ENCODE measurements at regions not wholly inside any gene's neighbourhood (a gene's known extent, or its start where the extent isn't known, plus 50 kb on each side); places are given as distances from the start of the nearest gene placed in this dataset.

- Histone ChIP-seq H3K79me1 (ENCODE audit: insufficient read depth, low read depth, low read length, poor library complexity, severe bottlenecking) (no peaks in the 10 kb centered on the region), H2BK15ac (ENCODE audit: low read depth, low read length) (no peak overlapping the region), H2AFZ (ENCODE audit: low read length) (no peak overlapping the region), H3K23me2 (ENCODE audit: insufficient read length, low read depth, low read length, poor library complexity, severe bottlenecking) (no peaks in the 10 kb centered on the region), H3K9me3 (ENCODE audit: control insufficient read depth, low read depth, low read length) (no peaks in the 10 kb centered on the region), H3K4me2 (ENCODE audit: insufficient read depth, insufficient read length, low read length) (no peak overlapping the region), H3K27me3 (ENCODE audit: insufficient read depth, low read length) (no peaks in the 10 kb centered on the region; the same call in 1 of the 2 replicates), H2BK5ac (ENCODE audit: insufficient read length, low read length) (no peak overlapping the region), H3K23ac (ENCODE audit: insufficient read length, low read depth, low read length) (no peak overlapping the region), H2BK20ac (ENCODE audit: low read depth, low read length, poor library complexity, severe bottlenecking) (no peak overlapping the region), H2BK120ac (ENCODE audit: low read depth, low read length, poor library complexity, severe bottlenecking) (no peak overlapping the region), H4K20me1 (ENCODE audit: control insufficient read depth, insufficient read depth, insufficient read length) (no peaks in the 10 kb centered on the region), H4K8ac (replicated peaks; ENCODE audit: insufficient read length, low read depth, low read length) (no peak overlapping the region), H3K18ac (ENCODE audit: insufficient read length, low read depth, low read length) (no peak overlapping the region), H2AK5ac (ENCODE audit: insufficient read length, low read length) (no peak overlapping the region), H3K4me1 (ENCODE audit: insufficient read depth, low read length) (peaks cover 2% of the 10 kb centered on the region), H3K4ac (ENCODE audit: low read depth, low read length) (no peak overlapping the region), H2BK12ac (ENCODE audit: insufficient read length, low read depth, low read length) (no peak overlapping the region), H3K9ac (ENCODE audit: extremely low read depth, insufficient read length, low read length) (no peak overlapping the region), H4K91ac (ENCODE audit: insufficient read length, low read depth, low read length) (no peak overlapping the region), H3K56ac (ENCODE audit: insufficient read length, low read depth, low read length) (no peak overlapping the region), H3T11ph (ENCODE audit: low read length) (no peak overlapping the region), H4K5ac (ENCODE audit: insufficient read length, low read depth, low read length) (no peak overlapping the region), H3K27ac (ENCODE audit: insufficient read length, low read depth, low read length) (no peak overlapping the region), H3K14ac (ENCODE audit: insufficient read depth, low read length) (no peak overlapping the region), H3K79me2 (ENCODE audit: insufficient read depth, low read length) (no peaks in the 10 kb centered on the region)
- peaks cover 7 to 21% (median 11%) of the 10 kb centered on the region in 3 experiments for H3K36me3 Mint-ChIP-seq (ENCODE audit: insufficient read depth in 1 of 3, low read depth in 3 of 3)
- no peaks in the 10 kb centered on the region for H3K27me3 Mint-ChIP-seq (ENCODE audit: low read depth)
- no peak overlapping the region for H3K4me3 Mint-ChIP-seq
- DNase-seq: no peak
- no peak for TF ChIP-seq CTCF (conservative IDR thresholded peaks at IDR 0.05)
- H3K4me1 Mint-ChIP-seq: peaks cover 18 to 19% of the 10 kb centered on the region in 2 experiments
- peaks cover 18 to 21% of the 10 kb centered on the region in 2 experiments for H3K9me3 Mint-ChIP-seq
- H3K27ac Mint-ChIP-seq: no peak overlapping the region
Observed at GRCh38 chr3:160124224-160124623, 101.0 kb upstream of the C3orf80 start.
